Osteoblast (primary cell): ENCODE measurements at regions not wholly inside any gene's neighbourhood (a gene's known extent, or its start where the extent isn't known, plus 50 kb on each side); places are given as distances from the start of the nearest gene placed in this dataset.

ENCODE experiments used
- DNase-seq: peaks from one replicate; pipeline ENCODE4 v3.0.0; 2011; ENCODE audit warnings: low spot score, mixed read lengths; ENCODE audit not compliant: insufficient read length; ENCODE audit errors: missing footprints
- H2AFZ ChIP-seq: 2 replicates; pipeline ENCODE4 v1.6.0; 2011; ENCODE audit warnings: mild to moderate bottlenecking, low read length
- H3K27ac ChIP-seq: 2 replicates; pipeline ENCODE4 v1.5.1; 2011; ENCODE audit warnings: mild to moderate bottlenecking, low read depth, low read length, moderate library complexity
- H3K27me3 ChIP-seq: 2 replicates; pipeline ENCODE4 v1.6.0; 2012; ENCODE audit warnings: mild to moderate bottlenecking, control low read depth, inconsistent platforms, low read length, moderate library complexity; ENCODE audit not compliant: insufficient read depth
- H3K36me3 ChIP-seq: 2 replicates; pipeline ENCODE4 v1.5.1; 2011; ENCODE audit warnings: mild to moderate bottlenecking, low read length, control low read depth, moderate library complexity; ENCODE audit not compliant: insufficient read depth
- H3K4me1 ChIP-seq: 2 replicates; pipeline ENCODE4 v1.5.1; 2011; ENCODE audit warnings: mild to moderate bottlenecking, low read length, control low read depth, moderate library complexity; ENCODE audit not compliant: insufficient read depth
- H3K4me2 ChIP-seq: 2 replicates; pipeline ENCODE4 v1.6.0; 2011; ENCODE audit warnings: mild to moderate bottlenecking, low read length; ENCODE audit not compliant: insufficient read depth
- H3K4me3 ChIP-seq: fragments of 200-600 bp; sonication (generic); 3 replicates; pipeline ENCODE4 v1.5.1; 2012; ENCODE audit warnings: mild to moderate bottlenecking, low read length, inconsistent platforms; ENCODE audit not compliant: insufficient read depth
- H3K79me2 ChIP-seq: 2 replicates; pipeline ENCODE4 v1.6.0; 2012; ENCODE audit warnings: mild to moderate bottlenecking, low read length, control low read depth, inconsistent platforms; ENCODE audit not compliant: insufficient read depth
- H3K9me3 ChIP-seq: 2 replicates; pipeline ENCODE4 v1.5.1; 2011; ENCODE audit warnings: low read depth, low read length, control low read depth
- H4K20me1 ChIP-seq: 2 replicates; pipeline ENCODE4 v1.6.0; 2012; ENCODE audit warnings: mild to moderate bottlenecking, low read length, control low read depth; ENCODE audit not compliant: insufficient read depth
- TF ChIP-seq, protein P1 (sequence below): IDR thresholded peaks from 2 replicates; pipeline ENCODE4 v1.5.1; 2011; ENCODE audit warnings: mild to moderate bottlenecking, low read depth, low read length, moderate library complexity; ENCODE audit errors: extremely low read depth

DNA sequence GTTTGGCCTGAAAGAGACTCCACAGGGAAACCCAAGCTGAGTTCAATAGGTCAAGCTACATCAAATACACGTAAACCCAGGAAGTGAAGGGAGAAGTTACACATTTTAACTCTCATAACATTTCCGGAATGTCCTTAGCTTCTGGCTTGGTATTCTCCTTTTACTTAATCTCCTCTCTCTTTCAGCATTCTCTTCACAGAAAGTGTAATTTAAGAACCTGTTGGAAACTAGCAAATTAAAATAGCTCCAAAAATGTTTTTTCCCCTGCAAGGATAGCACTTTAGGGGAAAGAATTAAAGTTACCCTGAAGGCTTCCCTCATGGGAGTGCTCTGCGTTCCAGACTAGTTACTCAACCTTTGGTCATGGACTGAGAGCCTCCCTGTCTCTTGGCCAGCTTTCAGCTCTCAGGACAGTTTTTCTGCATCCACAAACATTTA is 292.7 kb upstream of the TARS1 start:
- TF ChIP-seq, protein P1, sequence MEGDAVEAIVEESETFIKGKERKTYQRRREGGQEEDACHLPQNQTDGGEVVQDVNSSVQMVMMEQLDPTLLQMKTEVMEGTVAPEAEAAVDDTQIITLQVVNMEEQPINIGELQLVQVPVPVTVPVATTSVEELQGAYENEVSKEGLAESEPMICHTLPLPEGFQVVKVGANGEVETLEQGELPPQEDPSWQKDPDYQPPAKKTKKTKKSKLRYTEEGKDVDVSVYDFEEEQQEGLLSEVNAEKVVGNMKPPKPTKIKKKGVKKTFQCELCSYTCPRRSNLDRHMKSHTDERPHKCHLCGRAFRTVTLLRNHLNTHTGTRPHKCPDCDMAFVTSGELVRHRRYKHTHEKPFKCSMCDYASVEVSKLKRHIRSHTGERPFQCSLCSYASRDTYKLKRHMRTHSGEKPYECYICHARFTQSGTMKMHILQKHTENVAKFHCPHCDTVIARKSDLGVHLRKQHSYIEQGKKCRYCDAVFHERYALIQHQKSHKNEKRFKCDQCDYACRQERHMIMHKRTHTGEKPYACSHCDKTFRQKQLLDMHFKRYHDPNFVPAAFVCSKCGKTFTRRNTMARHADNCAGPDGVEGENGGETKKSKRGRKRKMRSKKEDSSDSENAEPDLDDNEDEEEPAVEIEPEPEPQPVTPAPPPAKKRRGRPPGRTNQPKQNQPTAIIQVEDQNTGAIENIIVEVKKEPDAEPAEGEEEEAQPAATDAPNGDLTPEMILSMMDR = no peak
- peak; percentile 82 for DNase-seq
- Histone ChIP-seq H3K9me3 (no peaks in the 10 kb centered on the region), H3K79me2 (no peaks in the 10 kb centered on the region), H2AFZ (peak overlapping the region; percentile 4), H3K27ac (peak overlapping the region; percentile 66), H3K4me1 (peaks cover 27% of the 10 kb centered on the region), H3K4me2 (peak overlapping the region; percentile 67), H3K27me3 (no peaks in the 10 kb centered on the region), H3K4me3 (no peak overlapping the region), H4K20me1 (no peaks in the 10 kb centered on the region), H3K36me3 (no peaks in the 10 kb centered on the region)

DNA sequence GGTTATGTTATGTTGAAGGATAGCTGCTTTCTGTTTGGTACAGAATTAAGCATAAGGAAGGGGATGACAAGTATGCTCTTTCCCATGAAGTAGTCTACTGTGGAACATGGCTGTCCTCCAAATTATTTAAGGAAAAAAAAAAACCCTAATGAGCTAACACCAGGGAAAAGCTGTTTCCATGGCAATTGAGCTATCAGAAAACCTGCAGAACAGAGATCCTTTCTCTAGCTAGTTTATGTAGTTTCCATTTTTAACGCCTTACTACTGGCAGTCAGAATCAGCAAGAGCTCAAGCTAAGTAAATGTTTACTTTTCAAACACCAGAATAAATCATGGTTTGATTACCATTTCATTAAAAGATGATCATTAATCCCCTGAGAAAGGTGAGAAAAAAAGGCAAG is 287.4 kb upstream of the TARS1 start:
- no peak for DNase-seq
- TF ChIP-seq, protein P1 = no peak
- Histone ChIP-seq H4K20me1 (no peaks in the 10 kb centered on the region), H3K4me1 (peaks cover 5% of the 10 kb centered on the region), H3K4me3 (no peak overlapping the region), H2AFZ (peak overlapping the region; percentile 37), H3K4me2 (no peak overlapping the region), H3K9me3 (no peaks in the 10 kb centered on the region), H3K27ac (no peak overlapping the region), H3K27me3 (no peaks in the 10 kb centered on the region), H3K36me3 (no peaks in the 10 kb centered on the region), H3K79me2 (no peaks in the 10 kb centered on the region)

DNA sequence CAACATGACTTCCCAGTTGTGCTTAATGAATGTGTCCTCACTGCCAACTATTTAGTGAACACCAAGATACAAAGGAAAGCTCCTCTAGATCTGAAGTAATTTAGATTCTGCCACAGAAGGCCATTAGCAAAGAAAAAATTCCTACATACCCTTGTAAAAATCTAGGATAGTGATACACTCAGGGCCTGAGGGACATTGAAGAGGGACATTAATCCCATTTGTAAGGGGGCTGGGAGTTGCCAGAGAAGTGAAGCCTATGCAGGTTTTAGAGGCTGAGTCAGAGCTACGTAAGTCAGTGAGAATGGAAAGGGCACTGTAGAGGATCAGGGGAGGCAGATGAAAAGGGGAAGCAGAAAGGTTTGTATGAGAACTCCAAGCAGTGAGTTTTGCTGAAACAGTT is 286.9 kb upstream of the TARS1 start:
- H3K36me3 ChIP-seq = no peaks in the 10 kb centered on the region
- H2AFZ ChIP-seq = peak overlapping the region; percentile 37
- no peak overlapping the region for H3K4me3 ChIP-seq
- peaks cover under 1% of the 10 kb centered on the region for H3K4me1 ChIP-seq
- H3K79me2 ChIP-seq = no peaks in the 10 kb centered on the region
- TF ChIP-seq, protein P1 = no peak
- no peak overlapping the region for H3K27ac ChIP-seq
- no peaks in the 10 kb centered on the region for H3K9me3 ChIP-seq
- no peak for DNase-seq
- no peaks in the 10 kb centered on the region for H4K20me1 ChIP-seq
- no peaks in the 10 kb centered on the region for H3K27me3 ChIP-seq
- H3K4me2 ChIP-seq = no peak overlapping the region

DNA sequence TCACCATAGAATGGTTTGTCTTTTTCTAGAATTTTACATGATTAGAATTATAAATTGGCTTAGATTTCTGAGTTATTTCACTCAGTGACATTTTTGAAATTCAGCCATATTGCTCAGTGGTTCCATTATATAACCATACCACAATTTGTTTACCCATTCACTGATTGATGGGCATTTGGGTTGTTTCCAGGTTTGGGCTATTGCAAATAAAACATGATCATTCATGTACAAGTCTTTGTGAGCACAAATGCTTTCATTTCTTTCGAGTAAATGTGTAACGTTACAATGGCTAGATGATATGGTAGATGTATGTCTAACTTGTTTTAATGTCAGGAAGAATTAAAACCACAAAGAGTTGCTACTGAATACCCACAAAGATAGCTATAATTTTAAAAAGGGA is 279.9 kb upstream of the TARS1 start:
- no peak overlapping the region for H3K27ac ChIP-seq
- no peak overlapping the region for H3K4me3 ChIP-seq
- H2AFZ ChIP-seq = no peak overlapping the region
- H3K9me3 ChIP-seq = no peaks in the 10 kb centered on the region
- H3K27me3 ChIP-seq = no peaks in the 10 kb centered on the region
- no peaks in the 10 kb centered on the region for H3K36me3 ChIP-seq
- TF ChIP-seq, protein P1 = no peak
- no peaks in the 10 kb centered on the region for H3K79me2 ChIP-seq
- no peaks in the 10 kb centered on the region for H4K20me1 ChIP-seq
- no peak overlapping the region for H3K4me2 ChIP-seq
- no peaks in the 10 kb centered on the region for H3K4me1 ChIP-seq
- DNase-seq = no peak
